ENCODE measurements at regions not wholly inside any gene's neighbourhood (a gene's known extent, or its start where the extent isn't known, plus 50 kb on each side); places are given as distances from the start of the nearest gene placed in this dataset.

DNA sequence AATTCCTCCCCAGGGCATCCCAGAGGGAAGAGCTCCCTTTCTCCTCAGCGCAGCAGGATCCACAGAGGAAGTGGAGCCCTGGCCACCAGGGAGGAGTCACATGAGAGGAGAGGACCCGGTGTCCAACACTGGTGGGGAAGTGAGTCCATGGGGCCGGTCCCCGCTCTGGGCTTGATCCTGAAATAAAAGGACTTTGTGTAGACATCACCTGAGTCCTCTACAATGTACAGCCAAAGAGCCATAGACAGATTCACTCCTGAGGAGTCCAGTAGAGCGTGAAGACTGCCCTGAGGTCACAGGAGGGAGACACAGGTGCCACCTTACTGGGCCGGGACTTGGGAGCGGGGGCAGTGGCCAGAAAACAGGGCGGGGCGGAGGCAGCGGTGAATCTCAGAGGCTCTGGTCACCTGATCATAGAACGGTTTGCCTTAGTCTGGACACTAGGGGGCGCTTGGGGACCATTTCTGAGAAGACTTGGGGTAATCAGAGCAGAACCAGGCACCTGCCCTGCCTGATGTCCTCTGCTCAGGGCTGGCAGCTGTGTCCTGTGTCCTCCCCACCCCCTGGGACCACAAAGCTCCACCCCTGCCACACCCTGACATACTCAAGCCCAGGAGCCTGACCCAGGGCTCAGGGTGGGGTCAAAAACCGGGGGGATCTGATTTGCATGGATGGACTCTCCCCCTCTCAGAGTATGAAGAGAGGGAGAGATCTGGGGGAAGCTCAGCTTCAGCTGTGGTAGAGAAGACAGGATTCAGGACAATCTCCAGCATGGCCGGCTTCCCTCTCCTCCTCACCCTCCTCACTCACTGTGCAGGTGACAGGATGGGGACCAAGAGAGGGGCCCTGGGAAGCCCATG is 112.7 kb downstream of the VPREB1 start:
- no peak for TF ChIP-seq POLR2AphosphoS5 (IDR thresholded peaks at IDR 0.05; ENCODE audit: borderline replicate concordance, low read depth, low read length)
- TF ChIP-seq EZH2 (IDR thresholded peaks at IDR 0.05): no peak

All from SK-N-MC (cell line).